ENCODE measurements at regions not wholly inside any gene's neighbourhood (a gene's known extent, or its start where the extent isn't known, plus 50 kb on each side); places are given as distances from the start of the nearest gene placed in this dataset.

GRCh38 chr2:129301431-129301913, 678.0 kb upstream of the RAB6C start:
- no peak for DNase-seq (ENCODE audit: low read depth)

- DNase-seq (ENCODE audit: low read depth), result no peak
Observed at GRCh38 chr2:129302106-129302505, 677.4 kb upstream of the RAB6C start.

- DNase-seq (ENCODE audit: low read depth), result no peak
Observed at GRCh38 chr2:129302561-129303183, 676.8 kb upstream of the RAB6C start.

- DNase-seq (ENCODE audit: low read depth), result no peak
Observed at GRCh38 chr2:129314120-129314519, 665.3 kb upstream of the RAB6C start.

- DNase-seq (ENCODE audit: low read depth), result no peak
Observed at GRCh38 chr2:129318581-129319421, 660.7 kb upstream of the RAB6C start.

- no peak for DNase-seq (ENCODE audit: low read depth)
Observed at GRCh38 chr2:129319422-129319717, 660.1 kb upstream of the RAB6C start.

- no peak for DNase-seq (ENCODE audit: low read depth)
Observed at GRCh38 chr2:129320288-129320687, 659.2 kb upstream of the RAB6C start.

- no peak for DNase-seq (ENCODE audit: low read depth)
Observed at GRCh38 chr2:129324349-129324748, 655.1 kb upstream of the RAB6C start.

- DNase-seq (ENCODE audit: low read depth), result no peak
Observed at GRCh38 chr2:129325151-129325550, 654.3 kb upstream of the RAB6C start.

GRCh38 chr2:129329574-129329973, 649.9 kb upstream of the RAB6C start:
- no peak for DNase-seq (ENCODE audit: low read depth)

- no peak for DNase-seq (ENCODE audit: low read depth)
Observed at GRCh38 chr2:129330504-129330903, 649.0 kb upstream of the RAB6C start.

- DNase-seq (ENCODE audit: low read depth), result no peak
Observed at GRCh38 chr2:129331638-129332037, 647.8 kb upstream of the RAB6C start.

GRCh38 chr2:129334128-129334527, 645.3 kb upstream of the RAB6C start:
- no peak for DNase-seq (ENCODE audit: low read depth)

GRCh38 chr2:129334696-129335410, 644.6 kb upstream of the RAB6C start:
- DNase-seq (ENCODE audit: low read depth), result no peak

GRCh38 chr2:129336276-129336675, 643.2 kb upstream of the RAB6C start:
- DNase-seq (ENCODE audit: low read depth), result no peak

GRCh38 chr2:129337076-129337475, 642.4 kb upstream of the RAB6C start:
- no peak for DNase-seq (ENCODE audit: low read depth)

GRCh38 chr2:129345540-129345939, 633.9 kb upstream of the RAB6C start:
- no peak for DNase-seq (ENCODE audit: low read depth)

GRCh38 chr2:129347486-129348217, 631.8 kb upstream of the RAB6C start:
- no peak for DNase-seq (ENCODE audit: low read depth)

GRCh38 chr2:129354631-129355030, 624.8 kb upstream of the RAB6C start:
- no peak for DNase-seq (ENCODE audit: low read depth)

GRCh38 chr2:129361688-129362087, 617.8 kb upstream of the RAB6C start:
- no peak for DNase-seq (ENCODE audit: low read depth)

GRCh38 chr2:129366263-129366662, 613.2 kb upstream of the RAB6C start:
- no peak for DNase-seq (ENCODE audit: low read depth)

- no peak for DNase-seq (ENCODE audit: low read depth)
Observed at GRCh38 chr2:129367107-129367506, 612.4 kb upstream of the RAB6C start.
